Kidney capillary endothelial cell (primary cell): ENCODE measurements at regions not wholly inside any gene's neighbourhood (a gene's known extent, or its start where the extent isn't known, plus 50 kb on each side); places are given as distances from the start of the nearest gene placed in this dataset.

Source experiments
- DNase-seq: peaks from one replicate; pipeline ENCODE4 v3.0.0-alpha.2; 2018; ENCODE audit warnings: low spot score

DNA sequence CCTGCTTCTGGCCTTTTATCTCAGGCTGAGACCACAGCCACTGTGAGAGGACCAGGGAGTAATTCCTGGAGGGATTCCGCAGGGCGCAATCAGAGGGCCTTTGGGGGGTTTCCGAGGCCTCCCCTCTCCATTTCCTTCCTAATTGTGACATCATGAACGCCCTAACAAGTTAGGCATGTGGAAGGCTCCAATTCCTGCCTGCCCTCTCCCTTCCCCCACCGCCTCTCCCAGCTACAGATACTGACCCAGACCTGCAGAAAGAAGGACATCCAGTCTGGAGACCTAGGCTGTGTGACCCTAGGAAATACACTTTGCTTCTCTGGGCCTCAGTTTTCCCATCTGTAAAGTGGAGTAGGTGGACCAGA lies 637.9 kb downstream of the MED13L start:
- DNase-seq: no peak

DNA sequence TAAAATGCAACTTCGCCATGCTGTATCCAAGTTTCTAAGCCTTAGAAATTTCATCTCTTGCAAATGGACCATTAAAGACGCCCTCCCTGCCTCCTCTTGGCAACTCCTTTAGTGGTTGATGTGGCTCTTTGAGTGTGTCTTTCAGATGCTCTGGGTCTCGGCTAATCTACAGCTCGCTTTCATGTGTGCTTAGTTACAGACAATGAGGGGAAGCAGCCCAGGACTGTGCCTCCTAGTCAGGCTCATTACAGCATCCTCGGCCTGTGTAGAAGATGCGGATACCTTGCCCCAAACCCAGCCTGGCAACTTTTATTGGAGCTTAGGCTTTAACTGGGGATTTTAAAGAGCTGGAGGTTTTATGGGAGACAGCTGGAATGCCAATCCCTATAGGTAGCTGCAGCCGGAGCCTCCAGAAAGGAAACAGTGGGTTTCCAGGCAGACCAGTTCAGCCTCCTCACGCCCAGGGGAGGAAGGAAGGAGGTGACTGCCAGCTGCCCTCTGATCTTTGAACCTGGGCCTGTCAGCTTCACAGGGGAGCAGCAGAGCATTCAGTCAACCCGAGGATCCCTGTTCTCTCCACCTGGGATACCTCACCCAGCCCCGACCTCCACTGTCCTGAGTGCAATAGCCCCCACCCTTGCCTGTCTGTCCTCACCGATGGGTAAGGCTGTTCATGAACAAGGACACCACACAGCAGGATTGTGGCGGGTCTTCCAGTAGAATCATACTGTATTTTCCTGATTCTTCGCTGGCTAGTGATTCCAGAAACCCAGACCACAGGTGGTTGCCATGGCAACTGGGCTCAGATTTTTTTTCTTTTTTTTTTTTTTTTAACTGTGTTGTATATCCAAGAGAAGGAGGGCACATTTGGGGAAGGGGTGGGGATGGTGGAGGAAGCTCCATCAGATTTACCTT lies 638.5 kb downstream of the MED13L start:
- DNase-seq: peak; percentile 84

DNA sequence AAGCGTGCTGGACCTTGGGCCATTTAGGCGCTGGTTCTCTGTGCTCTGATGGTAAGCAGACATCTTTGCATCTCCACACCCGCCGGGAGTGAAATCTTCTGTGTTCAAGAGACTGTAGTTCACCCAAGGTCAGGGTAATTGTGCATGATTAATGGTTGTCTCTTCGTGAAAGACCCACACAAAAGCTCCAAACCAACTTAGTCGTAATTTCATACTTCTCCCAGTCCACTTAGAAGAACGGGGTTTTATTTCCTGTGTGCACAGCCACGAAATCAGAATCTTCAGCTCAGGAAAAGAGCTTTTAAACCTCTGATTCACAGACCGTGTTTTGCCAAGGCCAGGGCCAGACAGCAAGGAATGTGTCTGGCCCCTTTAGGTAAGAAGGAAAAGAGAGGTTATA lies 640.9 kb downstream of the MED13L start:
- no peak for DNase-seq

GRCh38 chr12:115632308-115632707 lies 645.2 kb downstream of the MED13L start:
- DNase-seq: peak; percentile 14

- DNase-seq: no peak
Measured at GRCh38 chr12:115630136-115630535, 647.4 kb downstream of the MED13L start.

DNA sequence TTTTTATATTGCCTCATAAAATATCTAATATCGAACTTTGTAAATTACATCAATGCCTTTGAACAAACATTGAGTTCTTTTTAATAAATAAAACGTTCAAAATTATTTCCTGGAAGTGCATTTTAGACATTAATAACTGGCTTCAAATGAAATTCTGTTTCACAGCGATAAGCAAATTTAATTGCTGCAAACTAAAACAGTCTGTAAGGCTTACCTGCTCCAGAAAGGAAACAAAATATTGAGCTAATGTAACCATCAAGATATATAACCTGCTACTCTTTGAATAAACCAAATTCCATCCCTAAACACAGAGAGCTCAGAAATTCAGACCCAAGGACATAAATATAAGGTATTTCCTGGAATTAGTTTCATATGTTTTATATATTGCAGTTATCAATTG lies 651.3 kb downstream of the MED13L start:
- DNase-seq: no peak

DNA sequence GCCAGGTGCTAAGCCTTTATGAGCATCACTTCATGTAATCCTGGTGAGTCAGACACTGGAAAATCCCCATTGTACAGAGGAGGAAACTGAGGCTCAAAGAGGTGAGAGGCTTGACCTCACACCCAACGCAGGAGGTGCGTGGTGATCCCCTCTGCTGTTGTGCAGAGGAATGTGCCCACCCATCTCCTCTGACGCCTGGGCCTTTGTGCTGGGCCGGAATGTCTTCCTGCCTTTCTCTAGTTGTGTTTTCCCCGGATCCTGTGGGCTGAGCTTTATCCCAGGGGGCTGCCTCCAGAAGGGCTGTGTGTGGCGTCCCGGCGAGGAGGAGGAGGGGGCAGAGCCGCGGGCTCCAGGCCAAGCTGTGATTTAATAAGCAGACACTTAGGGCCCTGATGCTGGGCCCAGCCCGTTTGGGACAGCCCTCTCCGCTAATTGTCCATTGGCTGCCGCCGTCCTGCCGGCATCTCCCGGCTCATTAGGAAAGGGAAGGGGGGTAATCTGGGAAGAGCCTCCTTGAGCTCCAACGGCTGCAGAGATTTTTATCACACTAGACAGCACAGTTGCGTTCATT lies 653.6 kb downstream of the MED13L start:
- DNase-seq: peak; percentile 40

DNA sequence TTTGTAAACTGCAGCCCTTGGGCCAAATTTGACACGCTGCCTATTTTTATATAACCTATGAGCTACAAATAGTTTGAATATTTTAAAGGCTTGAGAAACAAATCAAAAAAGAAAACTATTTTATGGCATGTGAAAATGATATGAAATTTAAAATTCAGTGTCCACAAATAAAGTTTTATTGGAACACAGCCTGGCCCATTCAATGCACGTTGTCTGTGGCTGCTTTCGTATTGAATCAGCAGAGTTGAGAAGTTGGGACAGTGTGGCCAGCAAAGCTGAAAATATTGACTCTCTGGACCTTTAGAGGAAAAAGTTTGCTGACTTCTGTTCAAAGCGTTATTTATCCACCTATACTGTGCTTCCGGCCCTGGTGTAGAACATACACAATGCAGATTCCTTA lies 654.2 kb downstream of the MED13L start:
- DNase-seq: no peak

DNA sequence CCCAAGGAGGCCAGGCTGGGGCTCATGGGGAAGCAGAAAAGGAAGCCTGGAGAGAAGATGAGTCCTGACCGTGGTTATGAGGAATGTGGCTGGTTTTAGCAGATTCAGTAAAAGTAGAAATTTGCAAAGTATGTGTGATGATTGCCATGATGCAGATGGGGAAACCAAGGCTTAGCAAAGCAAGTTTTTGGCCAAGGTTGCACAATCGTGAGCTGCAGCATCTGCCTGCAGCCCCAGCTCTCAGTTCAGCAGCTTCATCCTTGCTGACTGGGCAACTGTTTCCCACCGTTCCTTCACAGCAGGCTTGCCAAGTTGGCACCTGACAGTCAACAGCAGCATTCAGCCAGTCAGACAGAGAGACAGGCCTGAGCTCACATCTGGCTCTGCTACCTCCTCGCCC lies 656.7 kb downstream of the MED13L start:
- DNase-seq: no peak

GRCh38 chr12:115619889-115620288 lies 657.6 kb downstream of the MED13L start:
- no peak for DNase-seq

DNA sequence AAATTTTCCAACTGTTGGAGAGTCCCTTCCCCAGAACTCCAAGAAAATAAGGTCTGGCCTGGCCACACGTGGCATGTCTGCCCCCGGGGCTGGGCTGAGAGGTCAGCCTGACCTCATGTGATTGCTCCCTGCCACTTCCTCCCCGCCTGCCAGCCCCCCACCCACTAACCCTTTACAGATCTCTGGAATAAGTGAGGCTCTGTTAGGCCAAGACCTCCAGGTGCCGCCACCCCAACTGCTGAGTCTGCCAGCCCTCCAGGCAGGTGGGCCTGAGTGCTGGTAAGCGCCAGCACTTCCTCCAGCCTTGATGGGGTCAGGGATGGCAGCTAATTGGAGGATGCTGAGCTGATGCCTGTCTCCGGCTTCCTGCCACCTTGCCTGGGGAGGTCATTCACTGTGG lies 658.4 kb downstream of the MED13L start:
- no peak for DNase-seq

- no peak for DNase-seq
Measured at GRCh38 chr12:115618105-115618504, 659.4 kb downstream of the MED13L start.

- no peak for DNase-seq
Measured at GRCh38 chr12:115617391-115617790, 660.1 kb downstream of the MED13L start.

- DNase-seq: no peak
Measured at GRCh38 chr12:115611477-115611876, 666.0 kb downstream of the MED13L start.

DNA sequence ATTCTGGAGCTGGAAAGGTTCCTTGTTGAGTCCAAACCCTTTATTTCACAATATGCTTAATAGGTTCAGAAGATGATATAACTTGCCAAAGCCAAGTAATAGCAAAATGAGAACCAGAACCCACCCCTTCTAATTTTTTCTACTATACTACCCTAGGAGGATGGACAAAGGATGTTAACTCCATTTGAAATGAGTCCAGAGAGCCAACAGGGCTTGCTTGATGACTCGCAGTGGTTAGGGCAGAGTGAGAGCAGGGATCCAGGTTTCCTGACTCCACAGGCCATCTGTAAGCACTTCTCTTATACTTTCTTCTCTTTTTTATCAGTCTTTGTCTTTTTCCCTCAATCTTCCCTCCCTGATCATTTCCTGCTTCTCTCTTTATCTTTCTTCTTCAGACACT lies 668.1 kb downstream of the MED13L start:
- DNase-seq: no peak

- no peak for DNase-seq
Measured at GRCh38 chr12:115606040-115606439, 671.5 kb downstream of the MED13L start.

DNA sequence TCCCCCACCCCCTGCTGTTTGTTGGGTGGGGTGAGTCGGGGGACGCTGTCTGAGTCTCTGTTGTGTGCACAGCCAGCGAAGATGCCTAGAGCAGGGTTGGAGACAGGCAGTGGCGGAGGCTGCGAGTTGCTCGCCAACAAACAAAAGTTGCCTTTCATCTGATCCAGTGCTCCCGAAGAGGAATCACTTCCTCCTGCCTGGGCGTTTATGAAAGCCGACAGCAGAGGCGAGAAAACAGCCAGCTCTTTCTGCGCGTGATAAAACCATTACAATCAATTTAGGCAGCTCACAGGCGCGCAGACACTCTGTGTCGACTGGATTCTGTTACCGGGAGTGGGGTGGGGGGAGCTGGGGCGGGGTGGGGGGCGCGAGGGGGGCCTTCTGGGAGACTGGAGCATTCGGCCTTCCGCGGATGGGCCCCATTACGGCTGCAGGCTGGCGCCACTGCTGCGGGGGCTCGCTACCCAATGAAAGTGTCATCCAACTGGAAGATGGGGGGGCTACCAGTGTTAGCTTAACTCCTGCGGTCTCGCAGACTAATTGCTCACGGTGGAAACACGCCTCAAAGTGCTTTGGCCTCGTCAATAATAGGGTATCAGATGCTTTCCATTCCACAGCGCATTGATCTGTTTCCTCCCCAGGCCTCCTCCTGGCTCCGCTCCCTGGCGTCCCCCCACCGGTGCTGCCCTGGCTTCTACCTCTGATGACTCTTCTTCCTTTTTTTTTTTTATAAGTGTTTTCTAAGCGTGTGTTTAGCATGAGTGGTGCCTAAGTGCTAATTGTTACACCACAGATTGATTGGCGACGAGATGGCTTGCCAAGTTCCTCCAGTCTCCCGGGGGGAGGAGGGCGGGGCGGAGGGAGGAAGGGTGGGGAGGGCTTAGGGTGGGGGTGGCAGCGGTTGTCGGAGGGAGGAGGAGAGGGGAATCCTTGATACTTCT lies 678.4 kb downstream of the MED13L start:
- DNase-seq: peak; percentile 69

DNA sequence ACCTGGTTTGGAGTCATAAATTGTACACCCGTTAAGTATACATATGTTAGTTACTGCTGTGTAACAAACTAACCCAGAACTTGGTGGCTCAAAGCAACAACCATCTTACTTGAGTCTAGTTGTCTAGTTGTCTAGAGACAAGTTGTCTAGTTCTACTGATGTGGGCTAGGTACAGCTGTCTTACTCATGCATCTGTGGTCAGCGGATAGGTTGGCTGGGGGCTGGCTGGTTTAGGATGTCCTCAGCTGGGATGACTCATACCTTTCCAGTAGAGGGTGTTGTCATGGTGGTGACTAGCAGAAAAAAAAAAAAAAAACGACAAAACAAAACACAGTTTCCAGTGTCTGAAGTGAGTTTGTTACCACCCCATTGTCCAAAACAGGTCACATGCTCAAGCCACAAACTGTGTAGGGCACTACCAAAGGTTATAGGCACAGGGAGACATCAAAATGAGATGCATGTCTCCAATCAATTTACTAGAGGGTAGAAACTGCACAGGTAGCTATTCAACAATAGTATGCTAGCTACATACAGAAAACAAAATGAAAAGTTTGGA lies 680.3 kb downstream of the MED13L start:
- peak; percentile 47 for DNase-seq

DNA sequence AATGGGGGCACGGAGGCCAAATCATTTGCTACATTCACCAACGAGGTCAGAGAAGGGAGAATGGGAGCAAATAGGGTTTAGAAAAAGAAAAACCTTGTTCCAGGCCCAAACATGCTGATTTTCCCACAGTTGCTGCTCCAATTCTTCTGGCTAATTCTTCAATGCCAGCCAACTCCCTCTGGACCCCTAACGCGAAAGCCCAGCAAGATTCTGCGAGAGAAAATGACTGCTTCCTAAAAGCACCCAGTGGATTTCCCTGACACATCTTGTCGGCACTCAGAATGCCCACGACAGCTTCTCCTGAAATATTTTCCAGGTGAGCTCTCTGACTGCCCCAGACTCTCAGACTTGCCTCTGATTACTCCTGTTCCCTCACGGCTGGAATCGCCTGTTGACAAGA lies 689.4 kb downstream of the MED13L start:
- no peak for DNase-seq

- no peak for DNase-seq
Measured at GRCh38 chr12:115584156-115584555, 693.3 kb downstream of the MED13L start.

- peak; percentile 34 for DNase-seq
Measured at GRCh38 chr12:115583591-115583990, 693.9 kb downstream of the MED13L start.

DNA sequence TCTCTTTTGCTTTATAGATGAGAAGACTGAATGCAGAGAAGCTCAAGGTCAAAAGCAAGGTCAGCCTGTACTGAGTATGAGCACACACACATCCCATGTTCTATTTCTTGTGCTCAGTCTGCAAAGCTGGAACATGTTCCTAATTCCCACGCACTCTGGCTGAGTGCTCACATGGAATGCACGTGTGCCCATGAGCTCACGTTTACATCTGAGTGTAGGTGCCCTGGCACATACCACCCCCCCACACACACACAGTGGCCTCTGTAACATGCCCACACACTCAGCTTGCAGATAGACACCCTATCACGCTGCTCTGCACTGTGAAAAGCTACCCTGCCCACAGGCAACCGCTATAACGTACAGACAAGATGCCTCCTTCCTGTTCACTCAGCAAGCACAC lies 700.1 kb downstream of the MED13L start:
- no peak for DNase-seq
